ENCODE measurements at regions not wholly inside any gene's neighbourhood (a gene's known extent, or its start where the extent isn't known, plus 50 kb on each side); places are given as distances from the start of the nearest gene placed in this dataset.

- Histone ChIP-seq H2BK5ac (ENCODE audit: low read depth, low read length) (no peak overlapping the region), H3K27ac (ENCODE audit: low read depth, low read length) (no peak overlapping the region), H3K18ac (ENCODE audit: extremely low read depth, low read length) (no peak overlapping the region), H3K56ac (replicated peaks; ENCODE audit: insufficient read length, low read depth, low read length) (no peak overlapping the region), H3K36me3 (ENCODE audit: control insufficient read depth in 2 of 4, insufficient read depth in 4 of 4, low read length in 3 of 4) (no peaks in the 10 kb centered on the region), H2BK120ac (replicated peaks; ENCODE audit: low read depth, low read length) (no peak overlapping the region), H3K9ac (replicated peaks in 1 of 4; ENCODE audit: extremely low read depth in 1 of 4, low read depth in 3 of 4, low read length in 3 of 4) (no peak overlapping the region), H3K27me3 (replicated peaks in 1 of 4; ENCODE audit: control insufficient read depth in 3 of 4, extremely low read depth in 1 of 4, insufficient read depth in 3 of 4, low read length in 3 of 4) (no peaks in the 10 kb centered on the region), H3K4me2 (ENCODE audit: insufficient read depth in 1 of 2, low read depth in 2 of 2, low read length in 2 of 2) (no peak overlapping the region), H2BK20ac (ENCODE audit: low read length) (no peak overlapping the region), H2AFZ (ENCODE audit: low read length) (no peak overlapping the region), H3K79me2 (ENCODE audit: control insufficient read depth in 1 of 2, insufficient read depth in 2 of 2, low read length in 2 of 2) (no peaks in the 10 kb centered on the region), H3K23ac (ENCODE audit: insufficient read length) (no peak overlapping the region), H4K91ac (replicated peaks; ENCODE audit: insufficient read length, low read length) (no peak overlapping the region), H3K14ac (ENCODE audit: insufficient read length) (no peak overlapping the region), H4K20me1 (replicated peaks in 1 of 2; ENCODE audit: control insufficient read depth in 1 of 2, insufficient read depth in 2 of 2, low read length in 2 of 2) (no peaks in the 10 kb centered on the region), H4K5ac (ENCODE audit: insufficient read length, low read depth, low read length) (no peak overlapping the region), H2BK15ac (ENCODE audit: low read length) (no peak overlapping the region), H3K79me1 (ENCODE audit: low read depth, low read length) (no peaks in the 10 kb centered on the region), H3K4me1 (replicated peaks in 1 of 4; ENCODE audit: control insufficient read depth in 3 of 4, insufficient read depth in 4 of 4, low read length in 3 of 4) (peaks cover 0 to 5% (median 3%) of the 10 kb centered on the region in 4 experiments; a peak in 4 of 7 replicates), H3K4ac (replicated peaks; ENCODE audit: insufficient read length, low read depth, low read length) (no peak overlapping the region), H2AK5ac (ENCODE audit: low read depth, low read length) (no peak overlapping the region), H3K9me3 (ENCODE audit: insufficient read depth in 2 of 2, low read depth in 1 of 2, low read length in 1 of 2) (no peaks in the 10 kb centered on the region; a peak in 1 of 4 replicates), H3K4me3 (ENCODE audit: extremely low read depth in 1 of 4, insufficient read depth in 2 of 4, low read depth in 3 of 4, low read length in 4 of 4) (no peak overlapping the region), H2BK12ac (ENCODE audit: low read depth, low read length) (no peak overlapping the region), H3K23me2 (ENCODE audit: low read depth, low read length) (no peaks in the 10 kb centered on the region), H4K8ac (ENCODE audit: extremely low read depth, insufficient read depth, low read length) (no peak overlapping the region)
- POLR2A ChIA-PET (ENCODE audit: partially characterized antibody) = no interaction called here
- DNase-seq (ENCODE audit: low read depth in 1 of 2, low spot score in 2 of 2) = no peak
- 83% methylated on average over 3 of the region's 3 CpGs; no CpG with 5 or more reads in 1 of the 2 experiments for WGBS, 2 experiments (ENCODE audit: extremely low coverage in 1 of 2, insufficient coverage in 1 of 2, insufficient read length in 1 of 2, insufficient replicate concordance in 2 of 2, low coverage in 1 of 2, low lambda C conversion rate in 2 of 2, missing lambda C conversion rate in 1 of 2)
- CTCF ChIA-PET (ENCODE audit: partially characterized antibody) = interaction anchor here (0.8 kb wide), 1 partner anchor 24 kb away, joined by 3 read pairs; no protein-coding TSS in a partner anchor
- no peak for TF ChIP-seq MAX (IDR thresholded peaks at IDR 0.05)
- no peak for TF ChIP-seq SP1 (IDR thresholded peaks at IDR 0.05; ENCODE audit: low read depth, low read length)
- no peak for TF ChIP-seq ZNF274 (IDR thresholded peaks at IDR 0.05; ENCODE audit: borderline replicate concordance, extremely low read depth, low read length)
- TF ChIP-seq CEBPB (IDR thresholded peaks at IDR 0.05; ENCODE audit: low read depth, low read length) = no peak
- TF ChIP-seq EZH2 (IDR thresholded peaks at IDR 0.05; ENCODE audit: low read depth, low read length, severe bottlenecking) = no peak
- no peak for TF ChIP-seq RNF2 (IDR thresholded peaks at IDR 0.05; ENCODE audit: borderline replicate concordance, low read depth, low read length, missing control alignments, poor library complexity, severe bottlenecking)
- TF ChIP-seq RAD21 (IDR thresholded peaks at IDR 0.05 in 1 of 2, conservative IDR thresholded peaks at IDR 0.05 in 1 of 2; ENCODE audit: low read depth in 2 of 2, low read length in 2 of 2) = no peak
- TF ChIP-seq JUN (IDR thresholded peaks at IDR 0.05; ENCODE audit: low read depth, low read length) = no peak
- no peak for TF ChIP-seq ATF3 (IDR thresholded peaks at IDR 0.05; ENCODE audit: insufficient read depth, low read depth, low read length)
- no peak for FAIRE-seq
Observed at GRCh38 chr13:26811581-26811980, 51.0 kb upstream of the GPR12 start.

All from H1 (cell line).